OCI-LY3 (cell line): ENCODE measurements at regions not wholly inside any gene's neighbourhood (a gene's known extent, or its start where the extent isn't known, plus 50 kb on each side); places are given as distances from the start of the nearest gene placed in this dataset.

Source experiments
- EZH2phosphoT487 ChIP-seq: fragments of 200-600 bp; shearing (Covaris generic); IDR thresholded peaks from 2 replicates; pipeline ENCODE4 v1.6.1; 2018; ENCODE audit warnings: antibody characterized with exemption, mixed run types, low read depth
- TF ChIP-seq, protein P1 (sequence below): fragments of 200-600, 300-600 bp; sonication (generic); IDR thresholded peaks from 2 replicates; pipeline ENCODE4 v1.5.1; 2014; ENCODE audit warnings: antibody characterized with exemption, low read length, low read depth

DNA sequence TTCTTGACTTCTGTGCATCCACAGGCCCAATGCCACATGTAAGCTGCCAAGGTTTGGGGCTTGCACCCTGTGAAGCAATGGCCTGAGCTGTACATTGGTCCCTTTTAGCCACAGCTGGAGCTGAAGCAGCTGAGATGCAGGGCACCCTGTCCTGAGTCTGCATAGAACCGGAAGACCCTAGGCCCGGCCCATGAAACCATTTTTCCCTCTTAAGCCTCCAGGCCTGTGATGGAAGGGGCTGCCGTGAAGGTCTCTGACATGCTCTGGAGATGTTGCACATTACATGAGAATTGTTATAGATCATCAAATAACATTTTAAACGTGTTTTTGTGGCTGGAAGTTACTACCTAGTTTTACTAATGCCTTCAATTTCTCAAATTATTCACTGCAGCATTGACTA, 188.7 kb downstream of the RPAP3 start:
- TF ChIP-seq, protein P1, sequence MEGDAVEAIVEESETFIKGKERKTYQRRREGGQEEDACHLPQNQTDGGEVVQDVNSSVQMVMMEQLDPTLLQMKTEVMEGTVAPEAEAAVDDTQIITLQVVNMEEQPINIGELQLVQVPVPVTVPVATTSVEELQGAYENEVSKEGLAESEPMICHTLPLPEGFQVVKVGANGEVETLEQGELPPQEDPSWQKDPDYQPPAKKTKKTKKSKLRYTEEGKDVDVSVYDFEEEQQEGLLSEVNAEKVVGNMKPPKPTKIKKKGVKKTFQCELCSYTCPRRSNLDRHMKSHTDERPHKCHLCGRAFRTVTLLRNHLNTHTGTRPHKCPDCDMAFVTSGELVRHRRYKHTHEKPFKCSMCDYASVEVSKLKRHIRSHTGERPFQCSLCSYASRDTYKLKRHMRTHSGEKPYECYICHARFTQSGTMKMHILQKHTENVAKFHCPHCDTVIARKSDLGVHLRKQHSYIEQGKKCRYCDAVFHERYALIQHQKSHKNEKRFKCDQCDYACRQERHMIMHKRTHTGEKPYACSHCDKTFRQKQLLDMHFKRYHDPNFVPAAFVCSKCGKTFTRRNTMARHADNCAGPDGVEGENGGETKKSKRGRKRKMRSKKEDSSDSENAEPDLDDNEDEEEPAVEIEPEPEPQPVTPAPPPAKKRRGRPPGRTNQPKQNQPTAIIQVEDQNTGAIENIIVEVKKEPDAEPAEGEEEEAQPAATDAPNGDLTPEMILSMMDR = no peak
- no peak for TF ChIP-seq EZH2phosphoT487
